ENCODE measurements at regions not wholly inside any gene's neighbourhood (a gene's known extent, or its start where the extent isn't known, plus 50 kb on each side); places are given as distances from the start of the nearest gene placed in this dataset.

GRCh38 chr11:21641869-21642268, 551.0 kb upstream of the ANO5 start:
- TF ChIP-seq CTCF (IDR thresholded peaks at IDR 0.05) (no peak), POLR2A (IDR thresholded peaks at IDR 0.05) (no peak)

All from tibial nerve (tissue), 3 donors.